Activated CD4-positive, CD25-positive, alpha-beta regulatory T cell (primary cell): ENCODE measurements at regions not wholly inside any gene's neighbourhood (a gene's known extent, or its start where the extent isn't known, plus 50 kb on each side); places are given as distances from the start of the nearest gene placed in this dataset.
"Not testable (repeated sequence)": the region's sequence is repeated elsewhere in the genome, so short reads cannot be mapped to it uniquely, and the experiment has no call there.

Experiments used
- DNase-seq, 4 experiments: peaks; one replicate each; lab custom pipeline; 2025; lab: John Stamatoyannopoulos, UW

DNA sequence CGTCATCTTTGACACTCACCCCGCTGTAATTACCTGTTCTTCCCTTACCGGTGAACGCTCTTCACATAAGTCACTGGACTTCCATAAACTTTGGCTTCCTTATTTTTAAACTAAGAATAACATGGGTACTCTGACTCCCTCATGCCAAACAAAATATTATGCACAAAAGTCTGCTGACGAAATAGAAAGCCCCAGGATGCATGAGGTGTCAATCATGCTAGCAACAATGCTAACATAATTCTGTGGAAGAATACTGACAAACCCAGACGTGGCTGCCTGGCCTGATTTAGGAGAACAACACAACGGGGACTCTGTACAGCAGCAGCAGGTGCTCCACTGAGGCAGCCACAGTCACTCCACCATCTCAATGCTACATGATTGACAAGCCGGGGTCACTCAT is 137.5 kb downstream of the CCDC71L start:
- no peak for DNase-seq

DNA sequence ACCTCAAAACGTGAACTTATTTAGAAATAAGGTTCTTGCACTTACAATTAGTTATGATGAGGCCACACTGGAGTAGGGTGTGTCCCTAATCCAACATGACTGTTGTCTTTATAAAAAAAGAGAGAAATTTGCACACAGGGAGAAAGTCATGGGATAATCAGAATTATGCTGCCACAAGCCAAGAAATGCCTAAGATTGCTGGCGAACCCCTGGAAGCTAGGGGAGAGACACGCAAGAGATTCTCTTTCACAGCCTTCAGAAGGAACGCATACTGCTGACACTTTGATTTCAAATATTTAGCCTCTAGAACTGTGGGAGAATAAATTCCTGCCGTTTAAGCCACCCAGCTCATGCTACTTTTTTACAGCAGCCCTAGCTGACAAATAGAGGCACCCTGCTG is 138.3 kb downstream of the CCDC71L start:
- DNase-seq: no peak

DNA sequence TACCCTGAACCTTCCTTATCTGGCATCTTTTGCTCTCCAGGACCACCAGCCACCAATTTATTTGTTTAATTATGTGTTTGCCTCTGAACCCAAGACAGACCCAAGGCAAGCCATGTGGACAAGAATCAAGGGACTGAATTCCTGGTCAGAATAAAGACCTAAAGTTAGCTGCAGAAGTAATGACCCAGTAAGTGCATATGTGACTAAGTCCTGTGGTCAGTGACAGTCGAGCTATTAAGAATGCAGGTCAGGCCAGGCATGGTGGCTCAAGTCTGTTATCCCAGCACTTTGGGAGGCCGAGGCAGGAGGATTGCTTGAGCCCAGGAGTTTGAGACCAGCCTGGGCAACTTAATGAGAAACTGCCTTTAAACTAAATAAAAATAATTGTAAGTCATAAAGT is 139.4 kb downstream of the CCDC71L start:
- DNase-seq: no peak

DNA sequence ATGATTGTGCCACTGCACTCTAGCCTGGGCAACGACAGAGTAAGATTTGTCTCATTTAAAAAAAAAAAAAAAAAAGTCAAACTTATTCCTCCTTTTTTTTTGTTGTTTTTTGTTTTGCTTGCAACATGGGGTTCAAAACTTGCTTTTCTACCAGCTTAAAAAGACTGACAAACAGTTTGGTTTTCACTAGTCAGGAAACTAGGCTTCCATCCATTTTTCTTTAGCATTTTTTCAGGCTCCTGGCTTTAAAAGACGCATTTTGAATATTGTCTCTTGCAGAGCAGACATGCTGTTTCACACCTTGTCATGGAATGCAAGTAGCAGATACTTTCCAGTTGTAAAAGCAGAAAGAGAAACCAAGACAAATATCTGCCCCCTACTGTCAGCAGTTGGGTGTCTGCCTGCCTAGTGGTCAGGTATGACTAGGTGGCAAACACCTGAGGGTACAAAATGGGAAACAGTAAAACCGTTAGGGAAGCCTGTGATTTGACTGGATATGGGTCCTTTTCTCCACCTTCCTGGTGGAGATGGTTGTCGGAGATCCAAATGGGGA is 139.9 kb downstream of the CCDC71L start:
- DNase-seq: no peak

DNA sequence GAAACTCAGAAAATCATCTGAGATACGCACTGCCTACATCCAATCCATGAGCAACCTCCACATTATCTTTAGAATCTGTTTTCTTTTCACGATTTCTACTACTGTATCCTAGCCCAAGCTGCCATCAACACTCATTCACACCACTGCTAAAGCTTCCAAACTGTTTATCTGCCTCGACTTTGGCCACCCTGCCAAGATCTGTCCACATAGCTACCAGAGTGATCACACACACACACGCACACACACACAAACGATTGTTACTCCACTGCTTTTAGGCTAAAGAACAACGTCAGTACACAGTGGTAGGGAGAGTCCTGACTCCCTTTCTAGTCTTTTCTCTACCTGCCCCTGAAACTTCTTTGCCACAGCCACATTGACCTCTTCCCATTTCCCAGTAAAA is 142.0 kb downstream of the CCDC71L start:
- no peak for DNase-seq

DNA sequence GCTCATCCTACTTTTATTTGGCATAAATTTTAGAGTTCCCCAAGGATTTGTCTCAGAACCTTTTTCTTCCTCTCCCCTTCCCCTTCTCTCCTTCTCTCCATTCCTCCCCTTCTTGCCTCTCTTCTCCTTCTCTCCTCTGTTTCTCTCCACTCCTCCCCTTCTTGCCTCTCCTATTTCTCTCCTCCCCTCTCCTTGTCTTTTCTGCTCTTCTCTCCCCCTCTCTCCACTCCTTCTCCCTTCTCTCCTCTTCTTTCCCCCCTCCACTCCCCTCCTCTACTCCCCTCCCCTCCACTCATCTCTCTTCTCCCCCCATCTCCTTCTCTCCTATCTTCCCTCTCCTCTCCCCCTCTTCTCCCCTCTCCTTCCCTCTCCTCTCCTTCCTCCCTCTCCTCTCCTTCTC is 142.7 kb downstream of the CCDC71L start:
- no peak for DNase-seq

DNA sequence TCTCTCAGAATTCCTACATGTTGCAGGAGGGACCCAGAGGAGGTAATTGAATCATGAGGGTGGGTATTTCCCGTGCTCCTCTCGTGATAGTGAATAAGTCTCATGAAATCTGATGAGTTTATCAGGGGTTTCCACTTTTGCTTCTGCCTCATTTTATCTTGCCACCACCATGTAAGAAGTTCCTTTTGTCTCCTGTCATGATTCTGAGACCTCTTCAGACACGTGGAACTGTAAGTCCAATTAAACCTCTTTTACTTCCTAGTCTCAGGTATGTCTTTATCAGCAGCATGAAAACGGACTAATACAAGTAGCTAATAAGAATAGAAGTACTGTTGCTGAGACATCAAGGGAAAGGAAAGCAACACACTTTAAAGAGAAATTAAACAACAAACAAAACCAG is 143.4 kb downstream of the CCDC71L start:
- DNase-seq: no peak

DNA sequence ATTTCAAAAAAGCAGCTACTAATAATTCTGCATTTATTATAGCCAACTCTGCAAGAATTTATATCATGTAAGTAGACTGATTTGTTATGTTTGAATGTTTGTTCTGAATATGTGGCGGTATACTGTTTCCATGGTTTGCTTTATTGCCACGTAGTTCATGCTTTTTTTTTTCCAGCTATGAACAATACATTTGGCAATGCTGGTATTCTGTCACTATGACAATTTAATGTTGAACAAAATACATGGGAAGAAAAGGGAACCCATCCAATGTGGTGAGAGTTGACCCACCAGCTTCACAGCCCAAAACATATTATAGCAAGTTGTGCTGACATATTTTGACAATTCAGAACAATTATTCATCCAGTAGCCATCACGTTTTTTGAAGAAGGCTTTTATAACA is 145.6 kb downstream of the CCDC71L start:
- DNase-seq: no peak

DNA sequence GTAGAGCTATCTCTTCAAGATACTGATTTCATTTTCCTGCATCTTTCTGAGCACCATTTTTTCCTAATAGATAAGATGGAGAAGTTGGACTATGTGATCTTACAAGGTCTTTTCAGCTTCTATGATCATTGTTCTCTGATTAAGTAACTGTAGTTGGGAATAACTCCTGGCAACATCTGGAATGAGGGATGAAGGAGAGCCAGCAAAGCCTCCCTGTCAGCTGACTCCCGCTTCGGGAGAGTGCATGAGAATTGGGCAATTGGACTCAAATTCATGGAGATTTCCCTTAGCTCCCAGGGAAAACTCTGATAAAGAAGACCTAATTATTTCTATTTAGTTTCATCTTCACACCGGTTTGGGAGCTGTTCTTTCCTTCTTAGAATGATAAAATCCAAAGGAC is 146.1 kb downstream of the CCDC71L start:
- DNase-seq: no peak

DNA sequence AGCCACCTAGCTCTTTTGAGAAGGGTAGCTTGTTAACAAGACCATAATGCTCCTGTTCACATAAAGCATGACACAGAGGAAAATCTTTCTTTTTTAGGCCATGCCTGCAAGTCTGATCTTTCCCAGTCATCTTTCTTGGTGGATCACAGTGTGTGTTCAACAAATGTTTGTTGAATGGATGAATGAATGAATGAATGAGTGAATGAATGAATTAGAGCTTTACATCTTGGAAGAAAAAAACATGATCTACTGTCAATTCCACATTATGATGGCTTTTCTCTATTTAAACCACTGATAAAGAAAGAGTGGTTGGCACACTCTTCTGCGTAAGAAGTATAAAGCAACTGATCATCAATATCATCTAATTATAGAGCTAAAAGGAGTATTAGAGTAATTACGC is 148.7 kb downstream of the CCDC71L start:
- DNase-seq: no peak

DNA sequence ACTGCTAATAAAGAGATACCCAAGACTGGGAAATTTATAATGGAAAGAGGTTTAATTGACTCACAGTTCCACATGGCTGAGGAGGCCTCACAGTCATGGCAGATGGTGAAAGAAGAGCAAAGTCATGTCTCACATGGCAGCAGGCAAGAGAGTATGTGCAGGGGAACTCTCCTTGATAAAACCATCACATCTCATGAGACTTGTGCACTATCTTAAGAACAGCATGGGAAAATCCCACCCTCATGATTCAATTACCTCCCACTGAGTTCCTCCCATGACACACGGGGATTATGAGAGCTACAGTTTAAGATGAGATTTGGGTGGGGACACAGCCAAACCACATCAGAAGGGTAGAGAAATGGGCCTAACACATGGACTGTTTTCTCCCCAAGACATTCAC is 156.3 kb downstream of the CCDC71L start:
- no peak for DNase-seq

DNA sequence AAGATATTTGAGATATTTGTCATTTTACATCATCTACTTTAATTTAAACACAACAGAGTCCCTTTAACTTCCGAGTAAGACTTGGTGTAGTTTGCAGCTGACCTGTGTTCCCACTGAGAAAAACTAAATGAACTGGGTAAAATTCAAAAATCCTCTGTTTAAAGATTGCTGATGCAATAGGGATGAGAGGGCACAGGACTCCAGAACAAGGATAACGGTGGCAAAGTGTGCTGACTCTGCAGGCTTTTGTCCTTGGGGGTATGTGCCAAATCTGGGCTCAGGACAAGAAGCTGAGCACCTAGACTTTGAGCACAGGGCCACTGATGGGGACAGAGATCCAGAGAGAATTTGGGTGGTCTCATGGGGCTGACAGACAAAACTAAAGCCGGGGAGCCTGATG is 156.8 kb downstream of the CCDC71L start:
- no peak for DNase-seq

DNA sequence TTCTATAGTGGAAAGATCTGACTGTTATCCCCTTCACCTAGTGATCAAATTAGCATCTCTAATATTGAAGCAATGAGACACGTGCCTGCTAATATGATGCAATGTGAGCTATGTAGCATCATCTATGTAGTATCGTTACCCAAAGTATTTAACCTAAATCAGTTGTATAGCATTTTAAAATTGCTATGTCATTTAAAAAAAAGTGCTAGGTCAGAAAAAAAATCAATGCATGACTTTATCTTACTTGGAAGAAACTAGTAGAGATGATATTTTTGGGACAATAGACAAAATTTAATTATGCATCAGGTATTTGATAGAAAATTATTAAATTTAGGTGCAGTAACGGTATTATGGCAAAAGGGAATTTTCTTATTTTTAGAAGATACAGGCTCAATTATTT is 157.3 kb downstream of the CCDC71L start:
- no peak for DNase-seq

DNA sequence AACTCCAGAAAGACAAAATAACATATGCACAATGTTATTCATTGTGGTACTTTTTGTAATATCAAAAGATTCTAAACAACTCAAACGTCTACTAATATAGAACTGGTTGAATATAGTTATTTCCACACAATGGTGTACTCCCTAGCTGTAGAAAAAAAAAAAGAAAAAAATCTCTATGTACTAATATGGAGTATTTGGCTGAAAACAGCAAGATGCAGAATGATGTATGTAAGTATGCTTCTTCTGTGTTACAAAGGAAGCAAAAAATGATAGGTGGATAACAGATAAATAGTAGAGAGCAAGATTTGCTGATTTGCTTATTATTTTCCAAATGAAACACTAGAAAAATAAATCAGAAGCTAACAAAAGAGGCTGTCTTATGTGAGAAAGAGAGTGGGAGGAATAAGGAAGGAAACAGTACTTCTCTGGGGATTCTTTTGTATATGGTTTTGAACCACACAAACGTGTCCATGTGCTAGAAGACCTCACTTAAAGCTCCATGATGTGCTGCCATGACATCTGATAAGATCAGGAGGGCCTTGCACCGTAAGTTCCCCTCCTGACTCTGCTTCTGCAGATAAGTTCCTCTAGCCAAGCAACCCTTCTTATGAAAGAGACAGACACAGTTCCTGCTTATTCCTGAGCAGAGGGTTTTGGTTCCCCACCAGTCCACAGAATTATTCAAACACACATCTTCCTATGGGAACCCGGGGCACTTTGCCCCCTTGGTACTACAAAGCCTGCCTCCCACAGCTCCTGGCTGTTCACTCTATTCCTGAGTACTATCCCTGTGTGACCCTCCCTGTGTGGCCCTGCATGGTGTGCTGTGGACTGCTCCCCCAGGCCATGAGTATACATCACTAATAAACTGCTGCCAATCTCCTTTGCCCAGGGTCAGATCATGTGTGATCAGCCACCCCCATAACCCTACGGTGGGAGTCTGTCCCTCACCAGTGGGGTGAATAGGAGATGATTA is 159.1 kb downstream of the CCDC71L start:
- no peak for DNase-seq

DNA sequence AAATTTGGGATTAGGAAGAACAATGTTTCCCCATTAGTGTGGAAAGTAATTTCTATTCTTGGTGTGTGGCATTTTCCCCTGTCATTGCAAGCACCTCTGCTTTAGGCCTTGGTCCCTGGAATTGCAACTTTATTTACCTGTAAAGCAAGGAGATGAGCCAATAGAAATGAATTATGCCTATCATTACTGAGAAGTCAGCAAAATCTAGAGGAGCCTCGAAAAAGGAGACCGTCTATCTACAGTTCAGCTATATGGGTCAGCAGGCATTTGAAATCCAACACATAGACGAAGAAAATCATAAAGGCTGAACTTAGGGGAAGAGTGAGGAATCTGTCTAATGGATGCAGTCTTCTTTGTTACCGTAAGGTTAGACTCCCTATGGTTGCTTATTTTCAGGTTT is 161.1 kb downstream of the CCDC71L start:
- DNase-seq: no peak

DNA sequence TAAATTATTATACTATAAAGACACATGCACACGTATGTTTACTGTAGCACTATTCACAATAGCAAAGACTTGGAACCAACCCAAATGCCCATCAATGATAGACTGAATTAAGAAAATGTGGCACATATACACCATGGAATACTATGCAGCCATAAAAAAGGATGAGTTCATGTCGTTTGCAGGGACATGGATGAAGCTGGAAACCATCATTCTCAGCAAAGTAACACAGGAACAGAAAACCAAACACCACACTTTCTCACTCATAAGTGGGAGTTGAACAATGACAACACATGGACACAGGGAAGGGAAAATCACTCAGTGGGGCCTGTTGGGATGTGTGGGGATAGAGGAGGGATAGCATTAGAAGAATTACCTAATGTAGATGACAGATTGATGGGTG is 163.0 kb downstream of the CCDC71L start:
- not testable (repeated sequence) for DNase-seq

DNA sequence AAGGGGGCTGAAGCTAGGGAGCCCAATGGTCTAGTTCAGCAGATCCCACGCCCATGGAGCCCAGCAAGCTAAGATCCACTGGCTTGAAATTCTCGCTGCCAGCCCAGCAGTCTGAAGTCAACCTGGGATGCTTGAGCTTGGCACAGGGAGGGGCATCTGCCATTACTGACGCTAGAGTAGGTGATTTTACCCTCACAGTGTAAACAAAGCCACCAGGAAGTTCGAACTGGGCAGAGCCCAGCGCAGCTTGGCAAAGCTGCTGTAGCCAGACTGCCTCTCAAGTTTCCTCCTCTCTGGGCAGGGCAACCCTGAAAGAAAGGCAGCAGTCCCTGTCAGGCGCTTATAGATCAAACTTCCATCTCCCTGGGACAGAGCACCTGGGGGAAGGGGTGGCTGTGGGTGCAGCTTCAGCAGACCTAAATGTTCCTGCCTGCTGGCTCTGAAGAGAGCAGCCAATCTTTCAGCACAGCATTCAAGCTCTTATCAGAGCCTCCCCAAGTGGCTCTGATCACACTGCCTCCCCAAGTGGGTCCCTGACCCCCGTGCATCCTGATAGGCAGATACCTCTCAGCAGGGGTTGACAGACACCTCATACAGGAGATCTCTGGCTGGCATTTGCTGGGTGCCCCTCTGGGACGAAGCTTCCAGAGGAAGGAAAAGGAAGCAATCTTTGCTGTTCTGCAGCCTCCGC is 167.8 kb downstream of the CCDC71L start:
- no peak for DNase-seq

DNA sequence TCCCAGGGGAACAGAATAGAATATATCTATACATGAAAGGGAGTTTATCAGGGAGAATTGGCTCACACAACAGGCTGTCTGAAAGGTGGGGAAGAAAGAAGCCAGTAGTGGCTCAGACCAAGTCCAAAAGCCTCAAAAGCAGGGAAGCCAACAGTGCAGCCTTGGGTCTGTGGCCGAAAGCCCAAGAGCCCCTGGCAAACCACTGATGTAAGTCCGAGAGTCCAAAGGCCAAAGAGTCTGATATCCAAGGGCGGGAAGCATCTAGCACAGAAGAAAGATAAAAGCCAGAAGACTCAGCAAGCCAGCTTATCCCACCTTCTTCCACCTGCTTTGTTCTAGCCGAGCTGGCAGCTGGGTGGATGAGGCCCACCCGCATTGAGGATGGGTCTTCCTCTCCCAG is 172.5 kb downstream of the CCDC71L start:
- no peak for DNase-seq

DNA sequence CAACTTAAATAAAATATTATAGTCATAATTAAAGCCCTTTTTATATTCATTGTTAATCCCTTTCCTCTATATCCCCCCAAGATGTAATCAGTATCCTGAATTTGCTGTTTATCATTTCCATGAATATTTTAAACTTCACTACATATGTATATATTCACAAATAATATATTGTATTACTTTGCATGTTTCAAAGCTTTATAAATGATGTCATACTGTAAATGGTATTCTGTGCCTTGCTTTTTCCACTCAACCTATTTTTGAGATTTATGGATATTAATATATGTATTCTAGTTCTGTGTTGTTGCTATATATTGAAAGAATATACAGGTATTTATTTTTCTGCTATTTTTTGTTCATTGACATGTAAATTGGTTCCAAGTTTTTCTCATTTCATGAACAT is 173.1 kb downstream of the CCDC71L start:
- DNase-seq: no peak

DNA sequence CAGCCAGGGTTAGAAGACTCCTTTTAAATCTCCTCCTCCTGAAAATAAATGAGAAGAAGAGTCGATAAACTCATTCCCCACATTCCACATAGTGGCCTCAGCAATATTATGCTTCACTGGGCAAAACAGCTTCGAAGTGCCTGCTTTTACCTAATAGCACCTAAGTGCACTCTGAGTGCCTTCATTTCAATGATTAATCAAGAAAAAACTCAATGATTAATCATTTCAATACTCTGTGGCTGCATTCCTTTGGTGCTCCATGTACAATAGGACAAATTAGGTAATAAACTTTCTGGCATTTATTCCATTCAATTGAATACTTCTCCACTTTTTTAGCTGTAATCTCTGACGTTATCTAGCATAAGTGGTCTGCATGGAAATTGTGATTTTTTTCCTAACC is 174.6 kb downstream of the CCDC71L start:
- no peak for DNase-seq

DNA sequence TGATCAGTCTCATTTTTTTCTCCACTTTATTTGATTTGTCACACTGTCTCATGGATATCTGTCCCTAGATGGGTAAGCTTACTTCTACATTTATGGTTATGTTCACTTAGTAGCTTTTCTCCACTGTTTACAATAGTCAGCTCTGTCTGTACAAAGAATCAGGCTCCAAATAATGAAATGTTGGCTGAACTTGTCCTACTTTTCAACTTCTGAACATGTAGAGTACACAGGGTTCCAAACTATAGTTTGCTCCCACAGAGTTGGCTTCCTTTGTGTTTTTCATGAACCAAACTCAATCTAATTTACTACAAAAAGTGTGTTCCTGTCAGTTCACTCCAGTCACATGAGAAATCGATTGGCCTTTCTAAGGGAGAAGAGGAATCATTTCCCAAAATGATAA is 175.0 kb downstream of the CCDC71L start:
- no peak for DNase-seq

DNA sequence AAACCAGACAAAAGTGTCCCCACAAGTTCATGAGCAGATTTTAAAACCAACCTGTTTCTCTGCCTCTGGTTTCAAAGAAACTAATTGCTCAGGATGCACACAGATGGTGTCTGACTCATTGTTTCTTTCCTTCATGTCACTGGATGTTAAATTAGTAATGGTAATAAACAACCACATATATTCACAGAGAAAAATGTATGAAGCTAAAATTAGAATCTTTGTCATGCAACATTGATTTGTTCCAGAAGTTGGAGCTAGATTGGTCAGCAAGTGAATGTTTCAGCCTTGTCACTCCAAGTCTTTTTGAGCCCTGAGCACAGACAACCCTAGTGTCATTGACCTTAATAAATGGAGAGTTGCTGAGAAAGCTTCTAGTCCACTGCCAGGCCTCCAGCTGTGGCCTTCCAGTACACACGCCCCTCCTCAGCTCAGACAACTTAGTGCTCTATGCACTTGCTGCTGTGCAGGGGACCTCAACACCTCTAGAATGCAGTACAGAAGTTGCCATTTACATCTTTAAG is 175.9 kb downstream of the CCDC71L start:
- no peak for DNase-seq

DNA sequence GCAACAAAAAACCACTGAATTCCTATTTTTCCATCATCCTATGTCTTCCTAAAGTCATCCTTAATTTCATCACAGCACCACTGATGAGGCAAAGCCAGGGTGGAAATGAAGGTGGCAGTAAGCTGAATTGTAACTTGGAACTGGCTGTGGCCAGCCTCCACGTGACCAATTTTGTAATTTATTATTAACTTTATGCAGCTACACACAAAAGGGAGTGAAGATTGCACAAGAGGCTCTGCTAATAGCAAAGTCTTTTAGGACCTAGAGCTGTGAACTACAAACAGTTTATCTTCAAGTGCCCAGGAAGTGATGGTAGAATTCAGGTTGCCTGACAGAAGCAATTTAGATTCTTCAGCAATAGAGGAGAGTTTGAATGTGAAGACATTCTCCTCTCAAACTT is 176.4 kb downstream of the CCDC71L start:
- DNase-seq: no peak
